ENCODE measurements at regions not wholly inside any gene's neighbourhood (a gene's known extent, or its start where the extent isn't known, plus 50 kb on each side); places are given as distances from the start of the nearest gene placed in this dataset.

GRCh38 chr6:149149653-149150052, 167.9 kb upstream of the TAB2 start:
- no peak for DNase-seq (ENCODE audit: low spot score)

DNA sequence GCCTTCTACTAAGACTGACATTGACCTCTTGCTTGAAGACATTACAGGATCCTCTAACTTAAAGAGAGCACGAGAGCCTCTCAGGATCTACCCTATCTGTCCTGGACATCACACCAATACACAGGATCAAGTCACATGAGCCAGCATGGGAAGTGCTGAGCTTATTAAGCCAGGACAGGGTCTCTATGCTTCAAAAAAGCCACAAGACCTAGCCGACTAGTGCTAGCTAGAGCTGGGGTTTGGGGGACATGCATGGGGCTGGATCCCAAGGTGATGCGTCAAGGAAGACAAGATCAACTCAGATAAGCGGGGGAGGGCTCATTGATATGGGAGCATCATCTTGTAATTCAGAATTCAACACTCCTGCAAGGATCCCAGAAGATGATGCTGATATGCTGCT, 167.2 kb upstream of the TAB2 start:
- DNase-seq (ENCODE audit: low spot score): no peak

GRCh38 chr6:149150801-149151398, 166.6 kb upstream of the TAB2 start:
- no peak for DNase-seq (ENCODE audit: low spot score)

DNA sequence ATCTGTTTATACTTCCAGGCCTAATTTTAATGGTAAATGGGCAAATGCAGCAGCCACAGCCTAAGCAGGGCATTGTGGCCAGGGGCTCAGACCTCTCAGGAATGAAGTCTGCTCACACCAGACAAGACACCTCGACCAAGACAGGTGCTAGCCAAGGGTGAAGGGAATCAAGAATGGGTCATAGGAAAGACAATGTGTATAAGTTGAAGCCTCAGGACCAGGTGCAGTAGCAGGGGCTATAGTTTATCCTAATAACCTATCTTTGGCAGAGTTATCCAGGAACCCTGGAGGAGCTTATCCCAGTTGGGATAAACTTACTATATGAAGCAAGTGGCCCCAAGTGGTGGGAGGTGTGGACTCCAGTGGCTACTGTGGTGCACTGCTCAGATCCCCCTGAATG, 165.0 kb upstream of the TAB2 start:
- no peak for DNase-seq (ENCODE audit: low spot score)

DNA sequence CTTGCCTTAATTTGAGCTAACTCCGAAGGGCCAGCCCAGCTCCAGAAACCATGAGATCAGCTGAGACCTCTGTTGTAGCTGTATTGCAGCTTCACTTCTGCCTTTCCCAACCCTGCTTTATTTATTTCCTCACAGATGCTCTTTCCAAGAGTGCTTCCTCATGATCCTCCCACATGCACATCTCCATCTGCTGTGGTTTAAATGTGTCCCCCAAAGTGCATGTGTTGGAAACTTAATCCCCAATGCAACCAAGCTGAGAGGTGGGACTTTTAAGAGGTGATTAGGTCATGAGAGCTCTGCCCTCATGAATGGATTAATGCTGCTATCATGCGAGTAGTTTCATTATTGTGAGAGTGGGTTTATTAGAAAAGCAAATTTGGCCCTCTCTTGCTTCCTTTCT, 164.4 kb upstream of the TAB2 start:
- DNase-seq (ENCODE audit: low spot score): no peak

- DNase-seq (ENCODE audit: low spot score): no peak
Observed at GRCh38 chr6:149153693-149154092, 163.8 kb upstream of the TAB2 start.

DNA sequence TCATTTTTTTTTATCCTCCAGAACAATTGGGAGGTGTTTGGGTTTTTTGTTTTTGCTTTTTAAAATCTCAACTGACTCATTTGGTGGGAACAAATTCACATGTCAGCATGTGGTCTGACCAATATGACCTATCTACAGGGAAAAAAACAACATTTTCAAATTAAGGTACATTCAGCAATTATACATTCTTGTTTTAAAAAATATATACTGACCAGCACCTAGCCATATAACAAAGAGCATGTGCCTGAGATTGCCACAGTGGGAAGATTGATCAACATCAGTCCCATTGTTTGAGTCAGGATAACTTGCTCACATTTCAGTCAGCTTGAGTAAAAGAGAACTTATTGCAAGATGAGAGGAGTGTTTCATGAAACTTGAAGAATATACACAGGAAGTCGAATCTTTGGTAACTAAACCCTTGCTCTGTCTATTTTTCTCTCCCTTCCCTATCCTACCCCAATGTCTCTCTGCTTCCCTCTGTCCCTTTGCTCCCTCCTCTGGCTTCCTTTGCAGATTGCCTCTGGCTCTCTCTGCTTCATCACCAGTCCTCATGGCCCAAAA, 163.2 kb upstream of the TAB2 start:
- DNase-seq (ENCODE audit: low spot score): no peak

DNA sequence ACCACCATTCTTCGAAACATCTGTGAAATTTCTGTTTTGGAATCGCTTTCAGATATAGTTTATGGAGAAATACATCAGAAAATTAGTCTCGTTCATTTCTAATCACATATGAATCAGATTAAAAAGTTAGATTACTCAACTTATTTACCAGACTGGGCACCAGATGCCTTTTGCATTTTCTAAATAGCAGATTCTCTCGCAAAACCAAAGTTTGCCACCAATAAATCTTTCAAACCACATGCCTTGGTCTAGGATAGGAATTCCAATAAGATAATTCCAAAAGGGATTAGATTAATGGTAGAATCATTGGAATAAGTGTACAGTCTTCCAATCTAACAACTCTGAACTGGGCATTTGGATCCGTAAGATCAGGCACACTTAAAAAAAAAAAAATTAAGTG, 160.4 kb upstream of the TAB2 start:
- DNase-seq (ENCODE audit: low spot score): no peak

- DNase-seq (ENCODE audit: low spot score): no peak
Observed at GRCh38 chr6:149158076-149158475, 159.4 kb upstream of the TAB2 start.

- DNase-seq (ENCODE audit: low spot score): peak; percentile 33
Observed at GRCh38 chr6:149160943-149161342, 156.6 kb upstream of the TAB2 start.

- DNase-seq (ENCODE audit: low spot score): no peak
Observed at GRCh38 chr6:149162924-149163323, 154.6 kb upstream of the TAB2 start.

- no peak for DNase-seq (ENCODE audit: low spot score)
Observed at GRCh38 chr6:149164199-149164750, 153.2 kb upstream of the TAB2 start.

GRCh38 chr6:149166336-149166735, 151.2 kb upstream of the TAB2 start:
- no peak for DNase-seq (ENCODE audit: low spot score)

GRCh38 chr6:149166747-149167146, 150.8 kb upstream of the TAB2 start:
- no peak for DNase-seq (ENCODE audit: low spot score)

DNA sequence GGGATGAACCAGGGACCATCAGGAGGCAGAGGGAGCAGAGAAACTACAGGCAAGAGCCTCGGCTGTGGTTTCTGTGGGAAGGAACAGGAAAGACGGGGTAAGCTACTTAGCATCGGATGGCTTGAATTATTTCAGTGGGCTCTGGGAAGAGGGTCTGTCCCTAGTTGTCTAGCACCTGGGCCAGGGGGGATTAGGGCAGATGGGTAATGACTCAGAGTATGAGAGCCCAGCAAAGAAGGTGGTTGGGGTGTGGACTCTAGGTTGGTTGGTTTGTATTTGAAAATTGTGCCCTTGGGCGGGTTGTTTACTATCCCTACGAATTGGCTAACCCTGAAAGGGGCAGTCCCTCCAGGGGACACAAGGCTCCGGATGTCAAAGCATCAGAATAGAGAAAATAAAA, 148.5 kb upstream of the TAB2 start:
- DNase-seq (ENCODE audit: low spot score): no peak

DNA sequence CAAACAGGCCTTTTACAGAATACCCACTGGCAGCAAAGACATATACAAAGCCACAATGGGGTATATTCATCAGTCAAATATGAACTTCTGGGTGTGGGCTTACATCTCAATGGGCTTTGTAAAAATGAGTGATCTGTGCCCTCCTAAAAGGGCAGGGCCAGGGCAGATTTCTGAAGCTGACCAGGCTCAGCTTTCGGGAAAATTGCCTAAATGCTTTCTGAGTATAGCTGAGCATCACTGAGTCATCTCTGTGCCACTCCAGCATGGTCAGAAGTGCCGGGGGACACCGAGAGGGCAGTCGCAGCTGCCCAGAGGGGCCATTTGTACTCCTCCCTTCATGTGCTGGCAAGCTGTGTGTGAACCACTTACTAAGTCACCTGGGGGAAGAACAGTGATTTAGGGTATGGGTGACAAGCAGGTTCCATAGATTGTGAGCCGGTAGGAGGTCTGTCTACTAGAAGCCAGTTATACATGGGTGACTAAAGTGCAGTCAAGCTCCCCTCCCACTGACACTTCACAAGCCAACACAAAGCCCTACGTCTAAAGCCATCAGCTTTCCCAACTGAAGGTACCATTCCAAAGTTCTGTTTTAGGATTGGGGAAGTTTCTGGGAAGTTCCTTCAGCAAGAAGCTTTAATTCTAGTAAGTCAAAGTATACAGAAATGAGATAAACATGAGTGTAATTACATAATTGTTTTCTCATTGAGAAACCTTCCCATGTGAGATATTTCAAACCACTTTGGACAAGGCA, 147.6 kb upstream of the TAB2 start:
- no peak for DNase-seq (ENCODE audit: low spot score)

DNA sequence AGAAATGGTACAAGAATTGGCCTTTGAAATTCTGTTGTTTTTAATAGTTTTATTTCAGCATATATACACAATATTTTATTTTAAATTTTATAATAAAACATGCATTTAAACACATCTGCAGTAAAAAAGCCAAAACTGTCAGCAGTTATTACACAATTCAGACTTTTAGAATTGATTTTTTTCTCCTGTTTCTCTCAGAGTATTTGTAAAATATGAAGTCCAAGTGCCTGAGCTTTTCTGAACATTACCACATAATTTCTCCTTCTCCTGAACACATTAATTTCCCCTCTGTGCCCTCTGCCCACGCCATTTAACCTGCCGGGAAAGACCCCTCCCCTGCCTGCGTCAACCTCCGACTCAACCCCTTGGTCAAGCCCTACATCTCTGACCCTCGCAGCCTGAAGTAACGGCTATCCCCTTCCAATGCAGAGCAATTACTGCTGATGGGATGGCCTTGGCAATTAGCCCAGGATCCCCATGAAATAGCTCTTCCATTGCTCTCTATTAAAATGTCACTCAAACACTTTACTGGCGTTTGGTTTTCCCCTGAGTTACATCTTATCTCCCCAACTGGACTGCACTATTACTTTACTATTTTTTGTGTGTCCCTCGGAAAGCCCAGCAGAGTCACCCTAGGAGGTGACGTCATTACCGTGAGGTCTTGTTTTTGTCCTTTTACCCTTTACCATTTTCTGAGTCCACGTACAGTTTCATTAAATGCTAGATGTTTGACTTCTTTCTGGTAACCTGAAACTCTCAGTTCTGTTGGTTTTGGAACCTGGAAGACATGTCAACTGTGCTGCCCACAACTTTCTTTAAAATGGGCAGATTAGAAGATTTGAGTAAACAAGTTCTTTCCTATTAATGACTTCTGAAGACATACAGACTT, 146.7 kb upstream of the TAB2 start:
- no peak for DNase-seq (ENCODE audit: low spot score)

DNA sequence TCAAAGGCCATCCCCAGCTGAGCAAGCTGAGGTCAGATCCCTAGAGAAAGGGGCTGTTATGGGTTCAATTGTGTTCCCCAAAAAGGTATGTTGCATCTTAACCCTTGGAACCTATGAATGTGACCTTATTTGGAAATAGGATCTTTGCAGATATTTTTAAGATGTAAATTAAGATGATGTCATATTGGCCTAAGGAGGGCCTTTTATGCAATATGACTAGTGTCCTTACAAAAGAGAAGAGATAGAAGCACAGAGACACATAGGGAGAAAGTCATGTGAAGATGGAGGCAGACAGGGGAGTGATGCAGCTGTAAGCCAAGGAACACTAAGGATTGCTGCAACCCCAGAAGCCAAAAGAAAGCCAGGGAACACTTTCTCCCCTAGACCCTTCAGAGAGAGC, 144.3 kb upstream of the TAB2 start:
- DNase-seq (ENCODE audit: low spot score): no peak

GRCh38 chr6:149174962-149175361, 142.6 kb upstream of the TAB2 start:
- no peak for DNase-seq (ENCODE audit: low spot score)

GRCh38 chr6:149176971-149177667, 140.4 kb upstream of the TAB2 start:
- peak; percentile 18 for DNase-seq (ENCODE audit: low spot score)

GRCh38 chr6:149179431-149179830, 138.1 kb upstream of the TAB2 start:
- DNase-seq (ENCODE audit: low spot score): no peak

Measured in HT-29 (cell line).